ENCODE measurements at regions not wholly inside any gene's neighbourhood (a gene's known extent, or its start where the extent isn't known, plus 50 kb on each side); places are given as distances from the start of the nearest gene placed in this dataset.

- Histone ChIP-seq H3K27ac (no peak overlapping the region), H3K9me3 (no peaks in the 10 kb centered on the region), H3K4me1 (no peaks in the 10 kb centered on the region), H3K36me3 (no peaks in the 10 kb centered on the region), H3K27me3 (peaks cover 0 to 46% of the 10 kb centered on the region in 2 donors), H3K4me3 (no peak overlapping the region)
- DNase-seq (ENCODE audit: low spot score in 2 of 2): no peak
- intact Hi-C loops (cut with DNase I; ENCODE audit: low total_unique reads): no loop called here
- no peak for TF ChIP-seq POLR2A (IDR thresholded peaks at IDR 0.05)
- TF ChIP-seq, protein P1, sequence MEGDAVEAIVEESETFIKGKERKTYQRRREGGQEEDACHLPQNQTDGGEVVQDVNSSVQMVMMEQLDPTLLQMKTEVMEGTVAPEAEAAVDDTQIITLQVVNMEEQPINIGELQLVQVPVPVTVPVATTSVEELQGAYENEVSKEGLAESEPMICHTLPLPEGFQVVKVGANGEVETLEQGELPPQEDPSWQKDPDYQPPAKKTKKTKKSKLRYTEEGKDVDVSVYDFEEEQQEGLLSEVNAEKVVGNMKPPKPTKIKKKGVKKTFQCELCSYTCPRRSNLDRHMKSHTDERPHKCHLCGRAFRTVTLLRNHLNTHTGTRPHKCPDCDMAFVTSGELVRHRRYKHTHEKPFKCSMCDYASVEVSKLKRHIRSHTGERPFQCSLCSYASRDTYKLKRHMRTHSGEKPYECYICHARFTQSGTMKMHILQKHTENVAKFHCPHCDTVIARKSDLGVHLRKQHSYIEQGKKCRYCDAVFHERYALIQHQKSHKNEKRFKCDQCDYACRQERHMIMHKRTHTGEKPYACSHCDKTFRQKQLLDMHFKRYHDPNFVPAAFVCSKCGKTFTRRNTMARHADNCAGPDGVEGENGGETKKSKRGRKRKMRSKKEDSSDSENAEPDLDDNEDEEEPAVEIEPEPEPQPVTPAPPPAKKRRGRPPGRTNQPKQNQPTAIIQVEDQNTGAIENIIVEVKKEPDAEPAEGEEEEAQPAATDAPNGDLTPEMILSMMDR (IDR thresholded peaks at IDR 0.05): no peak
- no peak for TF ChIP-seq POLR2AphosphoS5 (IDR thresholded peaks at IDR 0.05)
Measured at GRCh38 chr5:174335682-174336364, 290.3 kb downstream of the NSG2 start.

DNA sequence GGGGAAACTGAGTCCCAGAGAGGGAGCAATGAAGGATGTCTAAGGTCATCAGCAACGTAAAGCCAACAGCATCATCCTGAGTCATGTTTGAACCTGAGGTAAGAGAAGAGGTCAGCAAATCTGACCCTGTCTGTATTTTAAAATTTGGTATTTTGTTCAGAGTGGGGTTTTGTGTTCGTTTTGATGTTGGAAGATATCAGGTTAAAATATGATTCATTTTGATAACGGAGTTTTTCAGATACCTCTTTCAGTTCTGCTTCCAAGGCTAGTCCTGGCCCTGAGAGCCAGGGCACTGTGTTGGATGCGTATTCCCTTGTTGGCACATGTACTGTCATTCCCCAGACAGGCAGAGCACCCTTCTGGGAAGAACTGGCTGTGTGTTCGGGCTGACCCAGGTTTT lies 291.0 kb downstream of the NSG2 start:
- no peak overlapping the region for H3K27ac ChIP-seq
- no peaks in the 10 kb centered on the region for H3K36me3 ChIP-seq
- H3K4me3 ChIP-seq: no peak overlapping the region
- intact Hi-C loops (cut with DNase I; ENCODE audit: low total_unique reads): no loop called here
- H3K9me3 ChIP-seq: no peaks in the 10 kb centered on the region
- H3K27me3 ChIP-seq: peaks cover 0 to 44% of the 10 kb centered on the region in 2 donors
- no peaks in the 10 kb centered on the region for H3K4me1 ChIP-seq
- TF ChIP-seq POLR2AphosphoS5 (IDR thresholded peaks at IDR 0.05) (no peak), POLR2A (IDR thresholded peaks at IDR 0.05) (no peak)
- TF ChIP-seq, protein P1 (IDR thresholded peaks at IDR 0.05): no peak
- DNase-seq (ENCODE audit: low spot score in 2 of 2): no peak

DNA sequence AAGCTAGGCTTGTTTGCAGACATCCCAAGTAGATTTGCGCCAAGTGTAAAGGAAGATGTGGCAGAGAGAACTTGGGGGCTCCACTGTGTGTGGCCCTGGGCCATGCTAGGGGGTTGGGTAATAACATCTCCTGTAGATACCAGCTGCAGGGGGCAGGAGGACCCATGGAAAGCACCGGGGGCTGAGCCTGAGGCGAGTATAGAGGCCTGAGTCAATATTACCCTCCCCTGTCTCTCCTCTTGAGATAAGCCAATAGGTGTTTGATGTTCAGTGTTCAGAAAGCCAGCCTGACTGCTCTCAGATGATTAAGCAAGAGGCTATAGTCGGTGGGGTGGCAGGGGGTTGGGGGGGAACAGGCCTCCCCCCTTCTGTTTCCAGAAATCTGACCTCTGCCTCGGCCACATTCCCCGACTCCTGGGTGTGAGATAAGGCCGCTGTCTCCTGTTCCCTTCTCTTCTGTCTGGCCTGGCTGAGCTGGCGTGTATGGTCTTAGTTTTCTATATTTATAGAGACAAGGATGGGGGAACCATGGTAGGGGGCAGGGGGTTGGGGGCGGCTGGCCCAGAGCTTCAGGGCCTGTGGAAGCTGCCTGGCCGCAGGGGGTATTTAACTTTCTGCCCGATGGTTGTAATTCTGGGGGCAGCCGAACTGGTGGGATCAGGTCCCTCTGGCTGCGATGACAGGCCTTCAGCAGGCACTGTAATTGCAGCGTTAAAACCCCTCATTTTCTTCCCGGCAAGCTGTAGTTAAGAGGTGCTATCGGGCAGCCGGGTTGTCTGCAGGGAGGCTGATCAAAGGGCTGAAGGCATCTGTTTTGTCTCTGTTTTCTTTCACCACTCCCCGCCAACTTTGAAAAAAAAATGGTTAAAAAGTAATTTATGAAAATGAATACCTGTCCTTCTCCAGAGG lies 292.0 kb downstream of the NSG2 start:
- no peaks in the 10 kb centered on the region for H3K9me3 ChIP-seq
- intact Hi-C loops (cut with DNase I; ENCODE audit: low total_unique reads): no loop called here
- DNase-seq (ENCODE audit: low spot score in 2 of 2): no peak
- TF ChIP-seq, protein P1 (IDR thresholded peaks at IDR 0.05): no peak
- TF ChIP-seq POLR2AphosphoS5 (IDR thresholded peaks at IDR 0.05) (no peak), POLR2A (IDR thresholded peaks at IDR 0.05) (no peak)
- peaks cover 0 to 37% of the 10 kb centered on the region in 2 donors for H3K27me3 ChIP-seq
- no peak overlapping the region for H3K27ac ChIP-seq
- no peaks in the 10 kb centered on the region for H3K4me1 ChIP-seq
- H3K36me3 ChIP-seq: no peaks in the 10 kb centered on the region
- H3K4me3 ChIP-seq: no peak overlapping the region

GRCh38 chr5:174338185-174339010 lies 292.9 kb downstream of the NSG2 start:
- Histone ChIP-seq H3K4me1 (no peaks in the 10 kb centered on the region), H3K27ac (no peak overlapping the region), H3K9me3 (no peaks in the 10 kb centered on the region), H3K27me3 (peaks cover 0 to 29% of the 10 kb centered on the region in 2 donors), H3K36me3 (no peaks in the 10 kb centered on the region), H3K4me3 (no peak overlapping the region)
- DNase-seq (ENCODE audit: low spot score in 2 of 2): no peak
- TF ChIP-seq POLR2A (IDR thresholded peaks at IDR 0.05) (no peak), POLR2AphosphoS5 (IDR thresholded peaks at IDR 0.05) (no peak)
- TF ChIP-seq, protein P1 (IDR thresholded peaks at IDR 0.05): no peak
- intact Hi-C loops (cut with DNase I; ENCODE audit: low total_unique reads): no loop called here
